Right atrium auricular region (tissue), 2 donors: ENCODE measurements at regions not wholly inside any gene's neighbourhood (a gene's known extent, or its start where the extent isn't known, plus 50 kb on each side); places are given as distances from the start of the nearest gene placed in this dataset.

Source experiments
- DNase-seq: peaks from one replicate; pipeline ENCODE4 v3.0.0-alpha.2; 2019; ENCODE audit warnings: low spot score
- H3K27ac ChIP-seq, 2 donors: fragments of 200-600 bp; sonication (generic); 1 replicate in 1 of 2; 2 replicates in 1 of 2; pipeline ENCODE4 v1.5.1; 2016 to 2019
- H3K27me3 ChIP-seq, 2 donors: fragments of 200-600 bp; sonication (generic); one replicate each; pipeline versions ENCODE4 v1.5.1 to v1.6.0; 2017 to 2019
- H3K36me3 ChIP-seq: fragments of 200-600 bp; sonication (generic); one replicate; pipeline ENCODE4 v1.5.1; 2016
- H3K4me1 ChIP-seq, 2 donors: fragments of 200-600 bp; sonication (generic); one replicate each; pipeline versions ENCODE4 v1.5.1 to v1.6.0; 2017 to 2019
- H3K4me3 ChIP-seq, 2 donors: fragments of 200-600 bp; sonication (generic); 1 replicate in 1 of 2; 2 replicates in 1 of 2; pipeline ENCODE4 v1.5.1; 2017 to 2019; ENCODE audit warnings: mild to moderate bottlenecking in 1 of 2, moderate library complexity in 1 of 2
- H3K9me3 ChIP-seq, 2 donors: fragments of 200-600 bp; sonication (generic); one replicate each; pipeline ENCODE4 v1.5.1; 2019
- TF ChIP-seq, protein P1 (sequence below), 2 donors: fragments of 200-600 bp; sonication (generic); IDR thresholded peaks; one replicate each; pipeline ENCODE4 v1.5.1; 2019; ENCODE audit warnings: antibody characterized with exemption in 2 of 2

DNA sequence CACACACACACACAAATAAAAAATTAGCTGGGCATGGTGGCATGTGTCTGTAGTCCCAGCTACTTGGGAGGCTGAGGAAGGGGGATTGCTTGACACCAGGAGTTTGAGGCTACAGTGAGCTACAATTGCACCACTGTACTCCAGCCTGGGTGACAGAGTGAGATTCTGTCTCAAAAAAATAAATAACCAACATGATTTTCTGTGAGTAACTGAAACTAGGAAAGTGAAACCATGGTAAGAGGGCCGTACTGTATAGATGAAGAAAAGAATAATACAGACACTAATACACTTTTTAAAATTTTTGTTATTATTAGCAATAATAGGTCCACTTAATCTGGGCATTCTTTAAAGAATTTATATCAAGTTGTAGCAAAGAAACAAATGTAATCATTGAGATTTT is 170.9 kb downstream of the HGF start:
- Histone ChIP-seq H3K27me3 (no peaks in the 10 kb centered on the region), H3K9me3 (no peaks in the 10 kb centered on the region), H3K27ac (no peak overlapping the region), H3K4me3 (no peak overlapping the region), H3K36me3 (no peaks in the 10 kb centered on the region), H3K4me1 (no peaks in the 10 kb centered on the region)
- TF ChIP-seq, protein P1, sequence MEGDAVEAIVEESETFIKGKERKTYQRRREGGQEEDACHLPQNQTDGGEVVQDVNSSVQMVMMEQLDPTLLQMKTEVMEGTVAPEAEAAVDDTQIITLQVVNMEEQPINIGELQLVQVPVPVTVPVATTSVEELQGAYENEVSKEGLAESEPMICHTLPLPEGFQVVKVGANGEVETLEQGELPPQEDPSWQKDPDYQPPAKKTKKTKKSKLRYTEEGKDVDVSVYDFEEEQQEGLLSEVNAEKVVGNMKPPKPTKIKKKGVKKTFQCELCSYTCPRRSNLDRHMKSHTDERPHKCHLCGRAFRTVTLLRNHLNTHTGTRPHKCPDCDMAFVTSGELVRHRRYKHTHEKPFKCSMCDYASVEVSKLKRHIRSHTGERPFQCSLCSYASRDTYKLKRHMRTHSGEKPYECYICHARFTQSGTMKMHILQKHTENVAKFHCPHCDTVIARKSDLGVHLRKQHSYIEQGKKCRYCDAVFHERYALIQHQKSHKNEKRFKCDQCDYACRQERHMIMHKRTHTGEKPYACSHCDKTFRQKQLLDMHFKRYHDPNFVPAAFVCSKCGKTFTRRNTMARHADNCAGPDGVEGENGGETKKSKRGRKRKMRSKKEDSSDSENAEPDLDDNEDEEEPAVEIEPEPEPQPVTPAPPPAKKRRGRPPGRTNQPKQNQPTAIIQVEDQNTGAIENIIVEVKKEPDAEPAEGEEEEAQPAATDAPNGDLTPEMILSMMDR (IDR thresholded peaks at IDR 0.05): no peak
- DNase-seq: no peak

GRCh38 chr7:81594767-81595166 is 175.1 kb downstream of the HGF start:
- Histone ChIP-seq H3K9me3 (no peaks in the 10 kb centered on the region), H3K4me1 (no peaks in the 10 kb centered on the region), H3K27me3 (no peaks in the 10 kb centered on the region), H3K27ac (no peak overlapping the region), H3K36me3 (no peaks in the 10 kb centered on the region), H3K4me3 (no peak overlapping the region)
- TF ChIP-seq, protein P1 (IDR thresholded peaks at IDR 0.05): no peak
- DNase-seq: no peak

DNA sequence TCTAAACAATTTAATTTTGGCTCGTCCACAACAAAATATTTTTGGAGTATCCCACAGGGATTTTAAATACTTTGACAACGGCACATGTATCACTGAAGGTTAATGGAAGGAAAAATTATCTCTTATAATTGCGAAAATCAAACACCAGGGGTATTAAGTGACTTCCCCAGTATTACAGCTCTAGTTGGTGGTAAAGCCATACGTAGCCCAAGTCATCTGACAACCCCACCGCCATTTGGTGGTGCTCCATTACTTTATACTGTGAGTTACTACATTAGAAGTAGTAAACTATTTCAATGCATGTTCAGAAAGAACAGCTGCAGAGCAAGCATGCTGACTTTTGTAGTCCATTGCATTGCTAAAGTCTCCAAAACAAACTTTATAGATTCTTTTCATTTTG is 179.7 kb downstream of the HGF start:
- H3K36me3 ChIP-seq: no peaks in the 10 kb centered on the region
- no peak overlapping the region for H3K27ac ChIP-seq
- TF ChIP-seq, protein P1 (IDR thresholded peaks at IDR 0.05): no peak
- no peaks in the 10 kb centered on the region for H3K27me3 ChIP-seq
- no peak overlapping the region for H3K4me3 ChIP-seq
- no peaks in the 10 kb centered on the region for H3K4me1 ChIP-seq
- no peaks in the 10 kb centered on the region for H3K9me3 ChIP-seq
- no peak for DNase-seq

- Histone ChIP-seq H3K4me1 (no peaks in the 10 kb centered on the region), H3K4me3 (no peak overlapping the region), H3K27ac (no peak overlapping the region), H3K9me3 (no peaks in the 10 kb centered on the region), H3K27me3 (no peaks in the 10 kb centered on the region), H3K36me3 (no peaks in the 10 kb centered on the region)
- DNase-seq: no peak
- TF ChIP-seq, protein P1 (IDR thresholded peaks at IDR 0.05): no peak
These were observed 185.2 kb downstream of the HGF start for GRCh38 chr7:81584667-81585066.

GRCh38 chr7:81583882-81584533 is 185.8 kb downstream of the HGF start:
- no peaks in the 10 kb centered on the region for H3K36me3 ChIP-seq
- no peaks in the 10 kb centered on the region for H3K27me3 ChIP-seq
- H3K4me3 ChIP-seq: no peak overlapping the region
- no peak overlapping the region for H3K27ac ChIP-seq
- H3K4me1 ChIP-seq: no peaks in the 10 kb centered on the region
- DNase-seq: no peak
- TF ChIP-seq, protein P1 (IDR thresholded peaks at IDR 0.05): no peak
- no peaks in the 10 kb centered on the region for H3K9me3 ChIP-seq

GRCh38 chr7:81583090-81583489 is 186.8 kb downstream of the HGF start:
- Histone ChIP-seq H3K27ac (no peak overlapping the region), H3K4me1 (no peaks in the 10 kb centered on the region), H3K36me3 (no peaks in the 10 kb centered on the region), H3K9me3 (no peaks in the 10 kb centered on the region), H3K4me3 (no peak overlapping the region), H3K27me3 (no peaks in the 10 kb centered on the region)
- no peak for DNase-seq
- TF ChIP-seq, protein P1 (IDR thresholded peaks at IDR 0.05): no peak
